B cell (primary cell): ENCODE measurements at regions not wholly inside any gene's neighbourhood (a gene's known extent, or its start where the extent isn't known, plus 50 kb on each side); places are given as distances from the start of the nearest gene placed in this dataset.

Experiments
- ATAC-seq: fragments of 200-7000 bp; cut with Tn5 transposase; one replicate; pipeline ENCODE4 v1.10.0; 2021; ENCODE audit warnings: low read depth, mild to moderate bottlenecking, moderate number of reproducible peaks, moderate library complexity
- CTCF ChIA-PET: fragments of 350-600 bp; sonication (Branson Sonifier 250); formaldehyde crosslinking; loops from one replicate; lab custom pipeline; 2021; ENCODE audit warnings: antibody characterized with exemption, inconsistent platforms; lab: Charles Lee
- POLR2A ChIA-PET: fragments of 350-600 bp; sonication (Branson Sonifier 250); formaldehyde crosslinking; loops from one replicate; lab custom pipeline; 2021; ENCODE audit warnings: antibody characterized with exemption; lab: Charles Lee
- DNase-seq: peaks from one replicate; pipeline ENCODE4 v3.0.0; 2013
- H2AFZ ChIP-seq: 2 replicates; pipeline ENCODE4 v1.6.1; 2012; ENCODE audit warnings: mild to moderate bottlenecking, low read depth, low read length; ENCODE audit not compliant: insufficient read depth, poor library complexity, severe bottlenecking
- H3K27ac ChIP-seq, 2 donors: 1 replicate in 1 of 2; 2 replicates in 1 of 2; pipeline ENCODE4 v1.5.1; 2012 to 2013; ENCODE audit warnings: low read length in 2 of 2, mild to moderate bottlenecking in 2 of 2, moderate library complexity in 1 of 2
- H3K27me3 ChIP-seq, 4 experiments: fragments of 200-600 bp in 1 of 4; sonication (generic) in 1 of 4; replicated peaks in 1 of 4; 1 replicate in 2 of 4; 2 replicates in 2 of 4; pipeline versions ENCODE4 v1.6.1 to v1.7.0; 2013 to 2016; ENCODE audit warnings: low read length in 3 of 4, mild to moderate bottlenecking in 2 of 4, mixed read lengths in 1 of 4, moderate library complexity in 1 of 4; ENCODE audit not compliant: insufficient read depth in 4 of 4, control insufficient read depth in 3 of 4; ENCODE audit errors: control extremely low read depth in 1 of 4
- H3K36me3 ChIP-seq, 2 experiments: replicated peaks in 1 of 2; 1 replicate in 1 of 2; 2 replicates in 1 of 2; pipeline versions ENCODE4 v1.6.1 to v1.7.1; 2013; ENCODE audit warnings: low read length in 1 of 2; ENCODE audit not compliant: insufficient read depth in 2 of 2, control insufficient read depth in 1 of 2; ENCODE audit errors: control extremely low read depth in 1 of 2, extremely low read depth in 1 of 2
- H3K4me1 ChIP-seq, 2 donors: fragments of 200-600 bp in 1 of 2; sonication (generic) in 1 of 2; 1 replicate in 1 of 2; 2 replicates in 1 of 2; pipeline versions ENCODE4 v1.5.1 to v1.6.1; 2013 to 2017; ENCODE audit warnings: low read length in 2 of 2; ENCODE audit not compliant: control insufficient read depth in 2 of 2, insufficient read depth in 2 of 2
- H3K4me2 ChIP-seq: replicated peaks from 2 replicates; pipeline ENCODE3; 2012; ENCODE audit warnings: mild to moderate bottlenecking, low read depth, low read length; ENCODE audit not compliant: poor library complexity, severe bottlenecking
- H3K4me3 ChIP-seq, 5 experiments: fragments of 200-600 bp in 1 of 5; sonication (generic) in 1 of 5; 1 replicate in 3 of 5; 2 replicates in 2 of 5; pipeline versions ENCODE4 v1.5.1 to v1.7.0; 2011 to 2016; ENCODE audit warnings: low read length in 4 of 5, mild to moderate bottlenecking in 4 of 5, low read depth in 2 of 5, control low read depth in 1 of 5, moderate library complexity in 1 of 5; ENCODE audit not compliant: insufficient read depth in 1 of 5; ENCODE audit errors: control extremely low read depth in 1 of 5, extremely low read depth in 1 of 5
- H3K79me2 ChIP-seq: fragments of 200-600 bp; sonication (generic); one replicate; pipeline ENCODE4 v1.6.0; 2016; ENCODE audit warnings: low read length; ENCODE audit not compliant: control insufficient read depth, insufficient read depth
- H3K9ac ChIP-seq: fragments of 200-600 bp; sonication (generic); 2 replicates; pipeline ENCODE4 v1.6.1; 2017; ENCODE audit warnings: mild to moderate bottlenecking, low read length, moderate library complexity
- H3K9me3 ChIP-seq, 3 donors: one replicate each; pipeline versions ENCODE4 v1.6.1 to v1.7.1; 2013; ENCODE audit warnings: low read length in 2 of 3; ENCODE audit not compliant: control insufficient read depth in 2 of 3, insufficient read depth in 1 of 3; ENCODE audit errors: control extremely low read depth in 1 of 3
- H4K20me1 ChIP-seq: 2 replicates; pipeline ENCODE4 v1.6.0; 2012; ENCODE audit warnings: mild to moderate bottlenecking, low read length; ENCODE audit not compliant: insufficient read depth, control insufficient read depth, poor library complexity, severe bottlenecking
- H3K27ac Mint-ChIP-seq: one replicate; pipeline ENCODE4 v1.8.0; 2021; ENCODE audit warnings: mixed read lengths
- H3K27me3 Mint-ChIP-seq: one replicate; pipeline ENCODE4 v1.8.0; 2021; ENCODE audit warnings: mixed read lengths
- H3K4me1 Mint-ChIP-seq: one replicate; pipeline ENCODE4 v1.8.0; 2021; ENCODE audit warnings: mixed read lengths
- H3K4me3 Mint-ChIP-seq: one replicate; pipeline ENCODE4 v1.8.0; 2021; ENCODE audit warnings: mixed read lengths
- H3K9me3 Mint-ChIP-seq: one replicate; pipeline ENCODE4 v1.8.0; 2022; ENCODE audit warnings: mixed read lengths; ENCODE audit not compliant: insufficient read depth
- EZH2 ChIP-seq: IDR thresholded peaks from 2 replicates; pipeline ENCODE4 v1.6.1; 2012; ENCODE audit warnings: borderline replicate concordance, low read depth, mild to moderate bottlenecking, moderate library complexity, low read length; ENCODE audit not compliant: insufficient read depth, poor library complexity, severe bottlenecking
- WGBS: methylation state at CpG from one replicate; pipeline ENCODE4 v1.1.5; 2013; ENCODE audit warnings: missing lambda C conversion rate; ENCODE audit not compliant: insufficient coverage; 5-methylcytosine and 5-hydroxymethylcytosine counted together
- intact Hi-C: fragments of 100-400 bp; cut with micrococcal nuclease; formaldehyde crosslinking; loops from one replicate; pipeline ENCODE4 v1.10.0; 2022
- TF ChIP-seq, protein P1 (sequence below): fragments of 200-600 bp; IDR thresholded peaks from one replicate; pipeline ENCODE4 v1.8.0; 2022; ENCODE audit warnings: antibody characterized with exemption, mild to moderate bottlenecking

DNA sequence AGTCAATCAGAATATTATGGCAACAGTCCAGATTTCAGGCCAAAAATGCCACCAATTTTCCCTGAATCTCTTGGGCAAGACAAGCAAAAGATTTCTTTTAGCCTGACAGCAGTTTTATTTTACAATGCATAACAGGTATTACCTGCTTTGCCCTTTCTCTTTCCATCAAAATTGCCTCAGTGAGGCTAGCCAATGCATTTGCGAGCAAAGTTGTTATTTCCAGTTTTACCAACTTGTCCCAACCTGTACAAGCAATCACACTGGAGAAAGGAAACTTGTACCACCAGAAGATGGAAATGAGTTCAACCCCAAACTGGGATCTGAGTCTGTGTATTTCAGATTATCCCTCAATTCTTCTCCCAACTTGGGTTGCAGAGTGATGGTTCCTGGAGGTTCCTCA is 279.9 kb upstream of the CDYL start:
- Histone ChIP-seq H2AFZ (no peak overlapping the region), H3K4me2 (no peak overlapping the region), H3K27me3 (peaks cover 0 to 4% (median 0%) of the 10 kb centered on the region in 4 experiments), H3K79me2 (no peaks in the 10 kb centered on the region), H3K36me3 (no peaks in the 10 kb centered on the region), H3K27ac (no peak overlapping the region), H4K20me1 (no peaks in the 10 kb centered on the region), H3K9me3 (no peaks in the 10 kb centered on the region), H3K4me1 (no peaks in the 10 kb centered on the region), H3K9ac (no peak overlapping the region), H3K4me3 (no peak overlapping the region)
- Mint-ChIP-seq H3K9me3 (no peaks in the 10 kb centered on the region), H3K4me3 (no peak overlapping the region), H3K4me1 (no peaks in the 10 kb centered on the region), H3K27ac (no peak overlapping the region), H3K27me3 (peaks cover 11% of the 10 kb centered on the region)
- DNase-seq (no peak), ATAC-seq (no peak)
- intact Hi-C loops: no loop called here
- ChIA-PET POLR2A (no interaction called here), CTCF (no interaction called here)
- TF ChIP-seq, protein P1, sequence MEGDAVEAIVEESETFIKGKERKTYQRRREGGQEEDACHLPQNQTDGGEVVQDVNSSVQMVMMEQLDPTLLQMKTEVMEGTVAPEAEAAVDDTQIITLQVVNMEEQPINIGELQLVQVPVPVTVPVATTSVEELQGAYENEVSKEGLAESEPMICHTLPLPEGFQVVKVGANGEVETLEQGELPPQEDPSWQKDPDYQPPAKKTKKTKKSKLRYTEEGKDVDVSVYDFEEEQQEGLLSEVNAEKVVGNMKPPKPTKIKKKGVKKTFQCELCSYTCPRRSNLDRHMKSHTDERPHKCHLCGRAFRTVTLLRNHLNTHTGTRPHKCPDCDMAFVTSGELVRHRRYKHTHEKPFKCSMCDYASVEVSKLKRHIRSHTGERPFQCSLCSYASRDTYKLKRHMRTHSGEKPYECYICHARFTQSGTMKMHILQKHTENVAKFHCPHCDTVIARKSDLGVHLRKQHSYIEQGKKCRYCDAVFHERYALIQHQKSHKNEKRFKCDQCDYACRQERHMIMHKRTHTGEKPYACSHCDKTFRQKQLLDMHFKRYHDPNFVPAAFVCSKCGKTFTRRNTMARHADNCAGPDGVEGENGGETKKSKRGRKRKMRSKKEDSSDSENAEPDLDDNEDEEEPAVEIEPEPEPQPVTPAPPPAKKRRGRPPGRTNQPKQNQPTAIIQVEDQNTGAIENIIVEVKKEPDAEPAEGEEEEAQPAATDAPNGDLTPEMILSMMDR: no peak
- TF ChIP-seq EZH2: no peak
- WGBS: 100% methylated on average over 1 of the region's 1 CpG

DNA sequence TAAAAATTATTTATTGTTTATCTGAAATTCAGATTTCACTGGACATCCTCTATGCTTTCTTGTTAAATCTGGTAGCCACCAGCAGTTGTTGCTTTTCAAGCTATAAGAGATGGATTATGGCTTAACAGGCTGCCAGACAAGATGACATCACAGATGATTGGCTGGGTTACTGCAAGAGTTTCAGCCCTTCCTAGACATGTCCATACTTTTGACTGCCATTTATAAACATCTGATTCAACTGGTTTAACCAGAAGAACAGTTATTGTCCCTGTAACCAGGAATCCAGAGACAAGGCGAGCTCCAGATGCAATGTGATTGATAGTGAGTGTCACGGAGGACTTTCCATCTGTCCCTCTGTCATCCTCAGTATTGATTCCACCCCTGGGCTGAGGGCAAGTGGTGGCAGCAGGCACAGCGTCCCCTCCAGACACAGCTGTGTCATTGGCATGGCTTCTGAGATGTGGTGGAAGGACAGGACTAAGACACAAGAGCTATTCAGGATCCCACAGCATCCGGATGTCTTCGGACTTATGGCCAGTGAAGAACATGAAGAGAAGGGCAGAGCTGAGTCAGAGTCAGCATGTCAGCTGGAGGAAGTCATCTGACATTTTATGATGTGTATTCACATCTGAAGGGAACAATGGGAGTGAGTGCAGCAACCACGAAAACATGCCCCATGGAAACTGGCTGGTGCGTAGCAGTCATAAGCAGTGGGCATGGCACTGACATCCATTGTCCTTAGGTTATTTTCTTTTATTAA is 284.5 kb upstream of the CDYL start:
- no peak overlapping the region for H3K9ac ChIP-seq
- ChIA-PET POLR2A (no interaction called here), CTCF (no interaction called here)
- H3K27ac ChIP-seq: no peak overlapping the region
- DNase-seq (no peak), ATAC-seq (no peak)
- peaks cover 0 to 4% (median 0%) of the 10 kb centered on the region in 4 experiments for H3K27me3 ChIP-seq
- H3K4me2 ChIP-seq: no peak overlapping the region
- WGBS: 95% methylated on average over 4 of the region's 7 CpGs
- no peak for TF ChIP-seq EZH2
- TF ChIP-seq, protein P1: no peak
- Mint-ChIP-seq H3K27ac (no peak overlapping the region), H3K27me3 (peaks cover 8% of the 10 kb centered on the region), H3K9me3 (no peaks in the 10 kb centered on the region), H3K4me1 (no peaks in the 10 kb centered on the region), H3K4me3 (no peak overlapping the region)
- no peaks in the 10 kb centered on the region for H4K20me1 ChIP-seq
- H3K36me3 ChIP-seq: no peaks in the 10 kb centered on the region
- intact Hi-C loops: no loop called here
- H2AFZ ChIP-seq: no peak overlapping the region
- H3K79me2 ChIP-seq: no peaks in the 10 kb centered on the region
- H3K9me3 ChIP-seq: peaks cover 0 to 33% (median 20%) of the 10 kb centered on the region in 3 donors
- no peak overlapping the region for H3K4me3 ChIP-seq
- H3K4me1 ChIP-seq: no peaks in the 10 kb centered on the region
